ENCODE measurements at regions not wholly inside any gene's neighbourhood (a gene's known extent, or its start where the extent isn't known, plus 50 kb on each side); places are given as distances from the start of the nearest gene placed in this dataset.

DNA sequence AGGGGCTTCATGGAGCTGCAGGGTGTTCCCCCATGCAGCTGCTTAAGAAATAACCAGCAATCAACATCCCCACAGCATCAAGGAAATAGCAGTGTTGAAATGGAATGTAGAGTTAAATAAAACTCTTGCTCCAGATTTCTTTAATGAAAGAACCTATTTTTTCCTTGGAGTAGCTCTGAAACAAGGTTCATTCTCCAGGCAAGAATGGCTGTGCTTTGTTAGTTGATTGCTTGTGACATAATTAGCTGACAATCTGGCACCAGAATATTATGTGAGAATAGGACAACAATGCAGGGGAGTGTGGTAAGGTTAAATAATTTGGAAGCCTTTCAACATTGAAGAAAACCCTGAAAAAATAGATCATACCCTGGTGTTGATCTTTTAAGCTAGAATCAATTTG is 254.2 kb upstream of the RRP15 start:
- no peak for DNase-seq (ENCODE audit: extremely low read depth in 1 of 4, low spot score in 3 of 4)
- Histone ChIP-seq H3K9ac (ENCODE audit: insufficient read depth in 1 of 2, low read depth in 2 of 2, low read length in 2 of 2) (no peak overlapping the region), H3K79me2 (ENCODE audit: control insufficient read depth, insufficient read depth, low read length) (no peaks in the 10 kb centered on the region), H3K4me2 (ENCODE audit: insufficient read depth, low read length) (no peak overlapping the region), H3K4me3 (no peak overlapping the region), H4K20me1 (replicated peaks; ENCODE audit: control insufficient read depth, insufficient read depth, low read length) (no peaks in the 10 kb centered on the region), H3K27me3 (ENCODE audit: control insufficient read depth in 2 of 2, insufficient read depth in 2 of 2, low read length in 2 of 2) (no peaks in the 10 kb centered on the region), H3K27ac (ENCODE audit: extremely low read depth, low read depth, low read length) (no peak overlapping the region), H3K4me1 (replicated peaks in 1 of 2; ENCODE audit: control insufficient read depth in 2 of 2, insufficient read depth in 2 of 2, low read length in 2 of 2) (no peaks in the 10 kb centered on the region), H3K9me1 (ENCODE audit: control insufficient read depth, insufficient read depth, low read length) (no peaks in the 10 kb centered on the region), H3K36me3 (ENCODE audit: control insufficient read depth, insufficient read depth, low read length) (no peaks in the 10 kb centered on the region), H2AFZ (ENCODE audit: low read depth, low read length) (no peak overlapping the region), H3K9me3 (replicated peaks; ENCODE audit: control insufficient read depth, insufficient read depth, low read depth, low read length) (no peaks in the 10 kb centered on the region; the same call in 1 of the 2 replicates)
- ChIA-PET CTCF (ENCODE audit: low intra/inter-chr PET ratio) (no interaction called here), POLR2A (no interaction called here)
- no TSS peak for BruUV-seq (replicated peaks)
- FAIRE-seq, result no peak
- intact Hi-C loops (cut with micrococcal nuclease), result no loop called here
- no peak for ATAC-seq
- in situ Hi-C loops (cut with MboI), result no loop called here
- TF ChIP-seq ILF3 (IDR thresholded peaks at IDR 0.05; ENCODE audit: borderline replicate concordance), result no peak
- TF ChIP-seq DMBX1 (CRISPR knock-in tag; IDR thresholded peaks at IDR 0.05; ENCODE audit: borderline replicate concordance), result no peak
- TF ChIP-seq PCBP2 (IDR thresholded peaks at IDR 0.05; ENCODE audit: low read depth, low read length, poor library complexity, severe bottlenecking), result no peak
- TF ChIP-seq CAMTA2 (CRISPR knock-in tag; conservative IDR thresholded peaks at IDR 0.05), result no peak
- no peak for TF ChIP-seq XRCC5 (IDR thresholded peaks at IDR 0.05; ENCODE audit: low read depth, low read length)
- no peak for TF ChIP-seq CREB1 (IDR thresholded peaks at IDR 0.05)
- no peak for TF ChIP-seq CREB1 (CRISPR knock-in tag; IDR thresholded peaks at IDR 0.05)
- TF ChIP-seq FOXO4 (CRISPR knock-in tag; IDR thresholded peaks at IDR 0.05), result no peak
- no peak for TF ChIP-seq MAFF (IDR thresholded peaks at IDR 0.05; ENCODE audit: low read length)
- TF ChIP-seq NCOR1 (IDR thresholded peaks at IDR 0.05), result no peak
- no peak for TF ChIP-seq RFX5 (IDR thresholded peaks at IDR 0.05; ENCODE audit: low read depth, low read length)
- TF ChIP-seq MCM5 (IDR thresholded peaks at IDR 0.05; ENCODE audit: low read depth), result no peak
- no peak for TF ChIP-seq CHCHD3 (CRISPR knock-in tag; IDR thresholded peaks at IDR 0.05)
- TF ChIP-seq TGIF2 (CRISPR knock-in tag; IDR thresholded peaks at IDR 0.05), result no peak
- TF ChIP-seq ZNF232 (CRISPR knock-in tag; IDR thresholded peaks at IDR 0.05), result no peak
- no peak for TF ChIP-seq FOS (IDR thresholded peaks at IDR 0.05; ENCODE audit: extremely low read depth, insufficient read length)
- TF ChIP-seq, protein P1, sequence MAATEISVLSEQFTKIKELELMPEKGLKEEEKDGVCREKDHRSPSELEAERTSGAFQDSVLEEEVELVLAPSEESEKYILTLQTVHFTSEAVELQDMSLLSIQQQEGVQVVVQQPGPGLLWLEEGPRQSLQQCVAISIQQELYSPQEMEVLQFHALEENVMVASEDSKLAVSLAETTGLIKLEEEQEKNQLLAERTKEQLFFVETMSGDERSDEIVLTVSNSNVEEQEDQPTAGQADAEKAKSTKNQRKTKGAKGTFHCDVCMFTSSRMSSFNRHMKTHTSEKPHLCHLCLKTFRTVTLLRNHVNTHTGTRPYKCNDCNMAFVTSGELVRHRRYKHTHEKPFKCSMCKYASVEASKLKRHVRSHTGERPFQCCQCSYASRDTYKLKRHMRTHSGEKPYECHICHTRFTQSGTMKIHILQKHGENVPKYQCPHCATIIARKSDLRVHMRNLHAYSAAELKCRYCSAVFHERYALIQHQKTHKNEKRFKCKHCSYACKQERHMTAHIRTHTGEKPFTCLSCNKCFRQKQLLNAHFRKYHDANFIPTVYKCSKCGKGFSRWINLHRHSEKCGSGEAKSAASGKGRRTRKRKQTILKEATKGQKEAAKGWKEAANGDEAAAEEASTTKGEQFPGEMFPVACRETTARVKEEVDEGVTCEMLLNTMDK (IDR thresholded peaks at IDR 0.05; ENCODE audit: borderline replicate concordance, insufficient read depth, low read depth, low read length, poor library complexity, severe bottlenecking), result no peak
- TF ChIP-seq NFRKB (IDR thresholded peaks at IDR 0.05; ENCODE audit: low read depth), result no peak
- TF ChIP-seq, protein P2, sequence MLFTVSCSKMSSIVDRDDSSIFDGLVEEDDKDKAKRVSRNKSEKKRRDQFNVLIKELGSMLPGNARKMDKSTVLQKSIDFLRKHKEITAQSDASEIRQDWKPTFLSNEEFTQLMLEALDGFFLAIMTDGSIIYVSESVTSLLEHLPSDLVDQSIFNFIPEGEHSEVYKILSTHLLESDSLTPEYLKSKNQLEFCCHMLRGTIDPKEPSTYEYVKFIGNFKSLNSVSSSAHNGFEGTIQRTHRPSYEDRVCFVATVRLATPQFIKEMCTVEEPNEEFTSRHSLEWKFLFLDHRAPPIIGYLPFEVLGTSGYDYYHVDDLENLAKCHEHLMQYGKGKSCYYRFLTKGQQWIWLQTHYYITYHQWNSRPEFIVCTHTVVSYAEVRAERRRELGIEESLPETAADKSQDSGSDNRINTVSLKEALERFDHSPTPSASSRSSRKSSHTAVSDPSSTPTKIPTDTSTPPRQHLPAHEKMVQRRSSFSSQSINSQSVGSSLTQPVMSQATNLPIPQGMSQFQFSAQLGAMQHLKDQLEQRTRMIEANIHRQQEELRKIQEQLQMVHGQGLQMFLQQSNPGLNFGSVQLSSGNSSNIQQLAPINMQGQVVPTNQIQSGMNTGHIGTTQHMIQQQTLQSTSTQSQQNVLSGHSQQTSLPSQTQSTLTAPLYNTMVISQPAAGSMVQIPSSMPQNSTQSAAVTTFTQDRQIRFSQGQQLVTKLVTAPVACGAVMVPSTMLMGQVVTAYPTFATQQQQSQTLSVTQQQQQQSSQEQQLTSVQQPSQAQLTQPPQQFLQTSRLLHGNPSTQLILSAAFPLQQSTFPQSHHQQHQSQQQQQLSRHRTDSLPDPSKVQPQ (CRISPR knock-in tag; IDR thresholded peaks at IDR 0.05; ENCODE audit: borderline replicate concordance), result no peak

Measured in K562 (cell line).